Esophagus (tissue), 2 donors: ENCODE measurements at regions not wholly inside any gene's neighbourhood (a gene's known extent, or its start where the extent isn't known, plus 50 kb on each side); places are given as distances from the start of the nearest gene placed in this dataset.
"Not testable (repeated sequence)": the region's sequence is repeated elsewhere in the genome, so short reads cannot be mapped to it uniquely, and the experiment has no call there.

Experiments
- H3K27ac ChIP-seq, 2 donors: one replicate each; pipeline ENCODE4 v1.5.1; 2013; ENCODE audit warnings: low read depth in 2 of 2, mild to moderate bottlenecking in 2 of 2, inconsistent platforms in 1 of 2, low read length in 1 of 2, moderate library complexity in 1 of 2
- H3K27me3 ChIP-seq, 2 donors: one replicate each; pipeline ENCODE4 v1.6.1; 2013; ENCODE audit warnings: low read length in 2 of 2, control low read depth in 1 of 2, mild to moderate bottlenecking in 1 of 2; ENCODE audit not compliant: insufficient read depth in 2 of 2, control insufficient read depth in 1 of 2
- H3K36me3 ChIP-seq, 2 donors: one replicate each; pipeline ENCODE4 v1.6.1; 2013; ENCODE audit warnings: low read length in 1 of 2; ENCODE audit not compliant: control insufficient read depth in 2 of 2, insufficient read depth in 2 of 2
- H3K4me1 ChIP-seq, 2 donors: one replicate each; pipeline ENCODE4 v1.6.1; 2013; ENCODE audit warnings: low read length in 1 of 2; ENCODE audit not compliant: control insufficient read depth in 2 of 2, insufficient read depth in 2 of 2
- H3K4me3 ChIP-seq, 2 donors: one replicate each; pipeline ENCODE4 v1.5.1; 2013; ENCODE audit warnings: low read length in 2 of 2, mild to moderate bottlenecking in 2 of 2, low read depth in 1 of 2, moderate library complexity in 1 of 2
- H3K9me3 ChIP-seq, 2 donors: one replicate each; pipeline ENCODE4 v1.6.1; 2013; ENCODE audit warnings: mild to moderate bottlenecking in 2 of 2, low read depth in 1 of 2, low read length in 1 of 2, moderate library complexity in 1 of 2; ENCODE audit not compliant: control insufficient read depth in 2 of 2, insufficient read depth in 1 of 2
- WGBS, 2 donors: extraction: QIAGEN DNeasy Blood & Tissue Kit; methylation state at CpG; one replicate each; pipeline ENCODE4 v1.1.7; 2013; 5-methylcytosine and 5-hydroxymethylcytosine counted together
- donor health status: healthy with polysubstance abuse.
- donor health status: Bipolar disorder and iron deficiency.

DNA sequence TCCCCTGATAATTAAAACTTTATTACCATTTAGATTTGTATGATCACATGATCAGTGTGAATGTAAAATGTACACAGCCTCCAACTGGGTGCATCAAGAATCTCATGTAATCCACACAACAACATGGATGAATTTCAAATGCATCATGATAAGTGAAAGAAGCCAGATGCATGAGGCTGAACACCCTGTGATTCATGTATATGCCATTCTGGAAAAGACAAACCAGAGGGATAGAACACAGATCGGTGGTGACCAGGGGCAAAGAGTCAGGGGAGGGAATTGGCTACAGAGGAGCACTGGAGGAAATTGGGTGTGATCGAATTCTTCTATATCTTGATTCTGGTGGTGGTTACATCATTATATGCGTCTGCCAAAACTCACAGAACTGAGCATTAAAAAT, 170.7 kb upstream of the SLC24A3 start:
- H3K4me1 ChIP-seq: no peaks in the 10 kb centered on the region
- H3K4me3 ChIP-seq: no peak overlapping the region
- no peaks in the 10 kb centered on the region for H3K36me3 ChIP-seq
- WGBS, 2 donors: 45 to 64% methylated on average over 3 of the region's 3 CpGs
- no peak overlapping the region for H3K27ac ChIP-seq
- no peaks in the 10 kb centered on the region for H3K9me3 ChIP-seq
- H3K27me3 ChIP-seq: no peaks in the 10 kb centered on the region

DNA sequence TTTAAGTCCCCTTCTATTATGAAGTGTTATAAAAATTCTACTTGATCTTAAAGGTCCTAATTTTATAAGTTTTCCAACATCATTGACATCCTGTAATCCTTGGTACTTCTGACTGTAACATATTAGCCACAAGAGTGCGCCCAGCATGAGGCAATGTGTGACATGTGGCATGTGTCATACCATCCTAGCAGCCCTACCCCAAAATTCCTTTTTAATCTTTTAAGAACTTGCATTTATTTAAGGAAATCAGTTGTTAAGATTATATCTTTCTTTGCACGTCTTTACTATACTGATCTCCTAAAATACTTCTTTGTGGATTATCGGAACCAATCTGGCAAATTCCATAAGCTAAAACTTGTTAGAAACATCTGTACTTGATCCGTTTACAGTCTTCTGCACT, 167.1 kb upstream of the SLC24A3 start:
- Histone ChIP-seq H3K27me3 (no peaks in the 10 kb centered on the region), H3K4me1 (peaks cover 0 to 3% of the 10 kb centered on the region in 2 donors), H3K4me3 (no peak overlapping the region), H3K27ac (no peak overlapping the region), H3K36me3 (no peaks in the 10 kb centered on the region), H3K9me3 (no peaks in the 10 kb centered on the region)
- 69 to 76% methylated on average over 4 of the region's 4 CpGs for WGBS, 2 donors

DNA sequence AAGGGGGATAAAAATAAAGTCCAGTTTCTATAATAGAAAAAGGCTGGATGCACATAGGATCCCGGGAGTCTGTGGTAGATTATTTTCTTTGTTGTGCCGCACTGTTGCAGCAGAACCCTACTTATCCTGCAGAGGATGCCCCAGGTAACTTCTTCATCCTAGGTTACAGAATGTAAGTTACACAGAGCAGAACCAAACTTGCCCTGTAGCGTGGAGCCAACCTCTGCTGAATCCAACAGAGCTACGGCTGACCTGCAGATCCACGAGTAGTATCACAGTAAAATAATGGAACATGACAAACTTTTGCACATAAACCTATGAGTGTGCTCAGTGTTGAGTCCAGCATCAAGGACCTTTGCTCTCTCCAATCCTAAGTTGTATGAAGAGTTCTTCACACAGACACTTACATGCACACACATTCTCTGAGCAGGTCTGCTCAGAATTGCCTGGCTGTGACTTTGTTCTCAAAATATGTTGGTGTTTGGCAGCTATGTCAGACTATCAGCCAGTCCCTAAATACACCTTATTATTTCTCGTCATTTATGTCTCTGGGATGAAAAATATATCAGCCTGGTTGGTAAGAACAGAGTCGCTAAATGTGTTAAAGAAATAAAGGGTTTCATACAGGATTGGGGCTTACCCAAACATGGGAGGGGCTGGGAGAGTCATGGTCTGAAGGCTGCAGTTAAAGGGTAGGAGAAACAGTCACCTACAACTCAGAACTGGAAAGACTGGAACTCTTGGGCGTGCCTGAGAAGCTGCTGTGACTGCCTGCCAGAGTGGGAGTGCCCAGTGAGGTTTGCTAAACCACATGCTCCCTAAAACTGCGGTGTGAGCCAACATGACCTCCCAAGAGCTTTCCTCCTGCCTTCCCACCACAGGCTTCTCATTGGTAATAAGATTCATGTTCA, 165.1 kb upstream of the SLC24A3 start:
- 35 to 48% methylated on average over 9 of the region's 9 CpGs for WGBS, 2 donors
- H3K9me3 ChIP-seq: no peaks in the 10 kb centered on the region
- no peaks in the 10 kb centered on the region for H3K27me3 ChIP-seq
- no peaks in the 10 kb centered on the region for H3K36me3 ChIP-seq
- H3K4me3 ChIP-seq: no peak overlapping the region
- peaks cover 0 to 3% of the 10 kb centered on the region in 2 donors for H3K4me1 ChIP-seq
- H3K27ac ChIP-seq: peak overlapping the region; percentile 91 to 95

DNA sequence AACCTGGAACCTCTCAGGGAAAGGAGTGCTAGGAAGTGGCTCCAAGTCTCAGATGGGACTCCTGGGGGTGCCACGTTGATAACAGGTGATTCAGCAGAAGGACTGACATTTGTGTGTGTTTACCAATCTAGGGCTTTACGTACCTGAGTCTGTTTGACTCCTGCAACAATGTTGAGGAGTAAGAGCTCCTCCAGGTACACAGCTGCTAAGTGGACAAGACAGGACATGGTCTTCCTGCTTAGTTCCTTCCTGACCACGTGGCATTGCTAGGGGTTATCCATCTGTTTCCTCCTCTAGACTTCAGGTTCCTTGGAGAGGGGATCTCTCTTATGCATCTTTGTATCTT, 164.5 kb upstream of the SLC24A3 start:
- 32 to 44% methylated on average over 3 of the region's 3 CpGs for WGBS, 2 donors
- Histone ChIP-seq H3K4me3 (no peak overlapping the region), H3K36me3 (no peaks in the 10 kb centered on the region), H3K27ac (peak overlapping the region; percentile 91 to 95), H3K27me3 (no peaks in the 10 kb centered on the region), H3K9me3 (no peaks in the 10 kb centered on the region), H3K4me1 (peaks cover 0 to 3% of the 10 kb centered on the region in 2 donors)

DNA sequence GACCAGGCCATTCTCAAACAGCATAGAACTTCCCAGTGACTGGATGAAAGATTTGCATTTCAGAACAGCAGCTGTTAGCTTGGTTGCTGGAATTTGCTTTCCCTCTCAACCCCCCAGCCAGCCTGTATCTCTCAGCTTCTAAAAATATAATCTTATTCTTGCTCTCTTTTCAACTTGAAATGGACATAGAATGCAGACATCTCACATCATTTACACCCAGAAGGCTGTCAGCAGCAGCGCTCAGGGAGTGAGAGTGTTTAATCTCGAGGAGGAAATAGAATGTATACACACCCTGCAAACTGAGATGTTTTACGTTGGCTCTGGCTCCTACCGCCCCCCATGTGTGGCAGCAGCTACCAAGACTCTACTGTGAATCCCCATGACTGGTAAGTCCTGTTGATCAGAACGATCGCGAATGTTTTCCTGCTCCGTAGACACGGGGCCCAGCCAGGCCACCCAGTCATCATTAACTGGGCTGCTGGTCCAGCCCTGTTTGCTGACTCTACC, 163.4 kb upstream of the SLC24A3 start:
- WGBS, 2 donors: 44 to 58% methylated on average over 9 of the region's 9 CpGs
- H3K9me3 ChIP-seq: no peaks in the 10 kb centered on the region
- H3K27ac ChIP-seq: peak overlapping the region; percentile 26 to 38
- no peak overlapping the region for H3K4me3 ChIP-seq
- H3K27me3 ChIP-seq: no peaks in the 10 kb centered on the region
- H3K36me3 ChIP-seq: no peaks in the 10 kb centered on the region
- H3K4me1 ChIP-seq: peaks cover 0 to 3% of the 10 kb centered on the region in 2 donors

DNA sequence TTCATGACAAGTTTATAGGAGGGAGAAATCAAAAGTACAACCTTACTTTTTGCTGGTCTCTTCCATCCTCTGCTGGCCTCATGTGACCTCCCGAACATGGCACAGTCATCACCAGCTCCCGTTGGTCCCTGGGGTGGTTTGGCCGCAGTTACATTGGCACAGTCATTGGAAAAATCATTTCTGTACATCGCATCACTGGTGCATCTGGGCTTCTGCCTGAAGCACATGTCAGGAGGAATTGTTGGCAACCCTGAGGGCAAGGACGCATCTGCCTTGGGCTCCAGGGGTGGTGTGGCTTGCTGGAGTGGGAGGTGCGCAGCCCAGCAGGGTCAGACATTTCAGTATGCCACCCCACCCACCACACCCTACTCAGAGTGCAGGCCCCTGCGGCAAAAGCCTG, 162.9 kb upstream of the SLC24A3 start:
- H3K27me3 ChIP-seq: no peaks in the 10 kb centered on the region
- no peak overlapping the region for H3K27ac ChIP-seq
- H3K9me3 ChIP-seq: no peaks in the 10 kb centered on the region
- 64 to 72% methylated on average over 7 of the region's 7 CpGs for WGBS, 2 donors
- H3K4me3 ChIP-seq: no peak overlapping the region
- peaks cover 0 to 3% of the 10 kb centered on the region in 2 donors for H3K4me1 ChIP-seq
- no peaks in the 10 kb centered on the region for H3K36me3 ChIP-seq

DNA sequence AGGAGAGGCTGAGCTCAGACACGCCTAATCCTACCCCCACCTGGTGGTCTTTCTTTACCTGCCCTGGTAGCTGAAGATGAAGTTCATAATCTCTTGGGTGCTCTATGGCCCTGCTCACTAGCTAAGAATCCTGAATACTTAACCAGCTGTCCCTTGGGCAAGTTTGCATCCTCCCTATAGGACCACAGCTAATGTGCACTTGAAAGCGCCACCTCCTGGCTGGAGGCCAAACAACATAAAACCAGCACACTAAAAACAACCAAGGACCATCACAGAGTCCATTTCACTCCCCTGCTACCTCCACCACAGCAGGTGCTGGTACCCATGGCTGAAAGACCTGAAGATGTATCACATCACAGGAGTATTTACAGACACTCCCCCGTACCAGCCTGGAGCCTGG, 155.5 kb upstream of the SLC24A3 start:
- no peaks in the 10 kb centered on the region for H3K4me1 ChIP-seq
- H3K36me3 ChIP-seq: no peaks in the 10 kb centered on the region
- no peaks in the 10 kb centered on the region for H3K27me3 ChIP-seq
- no peak overlapping the region for H3K27ac ChIP-seq
- WGBS, 2 donors: 87 to 93% methylated on average over 3 of the region's 3 CpGs
- no peak overlapping the region for H3K4me3 ChIP-seq
- H3K9me3 ChIP-seq: no peaks in the 10 kb centered on the region

DNA sequence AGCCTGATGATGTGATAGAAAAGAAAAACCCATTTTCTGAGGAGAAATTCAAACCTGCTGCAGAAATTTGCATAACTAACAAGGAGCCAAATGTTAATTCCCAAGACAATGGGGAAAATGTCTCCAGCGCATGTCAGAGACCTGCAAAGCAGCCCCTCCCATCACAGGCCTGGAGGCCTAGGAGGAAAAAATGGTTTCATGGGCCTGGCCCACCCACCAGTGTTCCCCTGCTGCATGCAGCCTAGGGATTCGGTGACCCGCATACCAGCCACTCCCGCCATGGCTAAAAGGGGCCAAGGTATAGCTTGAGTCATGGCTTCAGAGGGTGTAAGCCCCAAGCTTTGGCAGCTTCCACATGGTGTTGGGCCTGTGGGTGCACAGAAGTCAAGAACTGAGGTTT, 147.7 kb upstream of the SLC24A3 start:
- not testable (repeated sequence) for H3K36me3 ChIP-seq, H3K4me3 ChIP-seq, H3K27me3 ChIP-seq, H3K9me3 ChIP-seq, H3K27ac ChIP-seq, H3K4me1 ChIP-seq
- 89 to 97% methylated on average over 4 of the region's 4 CpGs for WGBS, 2 donors

DNA sequence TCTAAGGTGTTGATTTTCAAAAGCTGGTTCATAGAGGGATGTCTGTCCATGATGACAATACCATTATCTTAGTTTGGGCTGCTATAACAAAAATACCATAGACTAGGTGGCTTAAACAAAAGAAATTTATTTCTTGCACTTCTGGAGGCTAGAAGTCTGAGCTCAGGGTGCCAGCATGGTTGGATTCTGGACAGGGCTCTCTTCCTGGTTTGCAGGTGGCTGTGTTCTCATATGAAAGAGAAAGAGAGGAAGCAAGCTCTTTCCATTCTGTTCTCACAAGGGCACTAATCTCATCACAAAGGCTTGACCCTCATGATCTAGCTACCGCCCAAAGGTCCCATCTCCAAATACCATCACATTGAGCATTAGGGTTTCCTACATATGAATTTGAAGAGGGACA, 144.5 kb upstream of the SLC24A3 start:
- 56 to 91% methylated on average over 1 of the region's 1 CpG for WGBS, 2 donors
- H3K4me3 ChIP-seq: no peak overlapping the region
- H3K27ac ChIP-seq: no peak overlapping the region

DNA sequence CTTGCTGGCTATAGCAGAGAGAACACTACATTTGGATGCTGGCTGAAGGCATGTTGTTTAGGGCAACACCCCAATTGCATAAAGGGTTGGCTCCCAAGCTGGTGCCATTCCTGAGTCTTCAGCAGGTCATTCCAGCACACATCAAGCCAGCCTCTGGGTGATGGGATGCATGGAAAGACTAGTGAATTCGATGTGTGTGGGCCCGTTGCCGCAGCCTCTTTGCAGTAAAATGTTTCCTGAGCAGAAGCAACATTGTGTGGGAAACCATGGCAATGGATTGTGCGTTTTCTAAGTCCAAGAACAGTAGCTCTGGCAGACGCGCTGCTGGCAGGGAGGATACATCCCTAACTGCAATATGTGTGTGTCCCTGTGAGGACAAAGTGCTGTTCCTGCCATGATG, 142.4 kb upstream of the SLC24A3 start:
- Histone ChIP-seq H3K4me1 (peaks cover 0 to under 1% of the 10 kb centered on the region in 2 donors), H3K27ac (no peak overlapping the region), H3K36me3 (no peaks in the 10 kb centered on the region), H3K9me3 (peaks cover 2 to 5% of the 10 kb centered on the region in 2 donors), H3K27me3 (no peaks in the 10 kb centered on the region), H3K4me3 (no peak overlapping the region)
- WGBS, 2 donors: 85 to 88% methylated on average over 6 of the region's 6 CpGs

More for the DNA sequence above, 144.5 kb upstream of the SLC24A3 start:
- Histone ChIP-seq H3K36me3 (no peaks in the 10 kb centered on the region), H3K9me3 (peaks cover 2 to 5% of the 10 kb centered on the region in 2 donors), H3K4me1 (no peaks in the 10 kb centered on the region), H3K27me3 (no peaks in the 10 kb centered on the region)
